ENCODE measurements at regions not wholly inside any gene's neighbourhood (a gene's known extent, or its start where the extent isn't known, plus 50 kb on each side); places are given as distances from the start of the nearest gene placed in this dataset.

GRCh38 chr1:217088521-217089284, 365.5 kb upstream of the ESRRG start:
- no peaks in the 10 kb centered on the region for H3K36me3 ChIP-seq (ENCODE audit: control insufficient read depth in 4 of 4, insufficient read depth in 3 of 4, low read depth in 1 of 4, low read length in 3 of 4)
- peaks cover 0 to 4% (median 0%) of the 10 kb centered on the region in 4 donors for H3K27me3 ChIP-seq (ENCODE audit: control insufficient read depth in 4 of 4, insufficient read depth in 4 of 4, low read length in 3 of 4)
- no peak overlapping the region for H3K27ac ChIP-seq (ENCODE audit: low read depth in 1 of 2, low read length in 2 of 2)
- no peaks in the 10 kb centered on the region for H3K9me3 ChIP-seq (ENCODE audit: control insufficient read depth in 4 of 4, low read length in 3 of 4)
- 22% methylated on average over 13 of the region's 13 CpGs for WGBS
- H3K9ac ChIP-seq (ENCODE audit: low read depth in 1 of 2, low read length in 2 of 2): no peak overlapping the region
- TF ChIP-seq ATF3 (IDR thresholded peaks at IDR 0.05): no peak
- no peak for TF ChIP-seq RXRA (IDR thresholded peaks at IDR 0.05)
- no peak for TF ChIP-seq EGR1 (IDR thresholded peaks at IDR 0.05; ENCODE audit: low read depth in 2 of 2)
- TF ChIP-seq RAD21 (IDR thresholded peaks at IDR 0.05): no peak
- TF ChIP-seq FOXA2 (IDR thresholded peaks at IDR 0.05): no peak
- TF ChIP-seq GABPA (IDR thresholded peaks at IDR 0.05 in 1 of 2, conservative IDR thresholded peaks at IDR 0.05 in 1 of 2): no peak
- no peak for TF ChIP-seq HNF4A (conservative IDR thresholded peaks at IDR 0.05)
- TF ChIP-seq REST (IDR thresholded peaks at IDR 0.05): no peak
- peaks cover 3 to 7% (median 6%) of the 10 kb centered on the region in 4 donors for H3K4me1 ChIP-seq (ENCODE audit: control insufficient read depth in 4 of 4, insufficient read depth in 4 of 4, low read length in 3 of 4)
- H3K4me3 ChIP-seq (ENCODE audit: low read depth in 1 of 3, low read length in 3 of 3): no peak overlapping the region
- DNase-seq (ENCODE audit: low spot score): no peak

- H3K4me1 ChIP-seq (ENCODE audit: control insufficient read depth in 4 of 4, insufficient read depth in 4 of 4, low read length in 3 of 4): peaks cover 3 to 7% (median 6%) of the 10 kb centered on the region in 4 donors
- DNase-seq (ENCODE audit: low spot score): no peak
- H3K9ac ChIP-seq (ENCODE audit: low read depth in 1 of 2, low read length in 2 of 2): no peak overlapping the region
- TF ChIP-seq ATF3 (IDR thresholded peaks at IDR 0.05) (no peak), YY1 (IDR thresholded peaks at IDR 0.05) (no peak), MAX (IDR thresholded peaks at IDR 0.05) (no peak), FOXA2 (IDR thresholded peaks at IDR 0.05) (no peak), REST (IDR thresholded peaks at IDR 0.05) (no peak), CTCF (IDR thresholded peaks at IDR 0.05; ENCODE audit: low read depth, low read length, missing input control) (no peak), ZBTB33 (IDR thresholded peaks at IDR 0.05) (no peak), TAF1 (conservative IDR thresholded peaks at IDR 0.05) (no peak), FOXA1 (IDR thresholded peaks at IDR 0.05) (no peak), RAD21 (IDR thresholded peaks at IDR 0.05) (no peak)
- no peaks in the 10 kb centered on the region for H3K27me3 ChIP-seq (ENCODE audit: control insufficient read depth in 4 of 4, insufficient read depth in 4 of 4, low read length in 3 of 4)
- H3K36me3 ChIP-seq (ENCODE audit: control insufficient read depth in 4 of 4, insufficient read depth in 3 of 4, low read depth in 1 of 4, low read length in 3 of 4): no peaks in the 10 kb centered on the region
- no peaks in the 10 kb centered on the region for H3K9me3 ChIP-seq (ENCODE audit: control insufficient read depth in 4 of 4, low read length in 3 of 4)
- no peak overlapping the region for H3K4me3 ChIP-seq (ENCODE audit: low read depth in 1 of 3, low read length in 3 of 3)
- no peak overlapping the region for H3K27ac ChIP-seq (ENCODE audit: low read depth in 1 of 2, low read length in 2 of 2)
- 65% methylated on average over 3 of the region's 3 CpGs for WGBS
Measured at GRCh38 chr1:217088011-217088410, 364.8 kb upstream of the ESRRG start.
